ENCODE measurements at regions not wholly inside any gene's neighbourhood (a gene's known extent, or its start where the extent isn't known, plus 50 kb on each side); places are given as distances from the start of the nearest gene placed in this dataset.
"Not testable (repeated sequence)": the region's sequence is repeated elsewhere in the genome, so short reads cannot be mapped to it uniquely, and the experiment has no call there.

DNA sequence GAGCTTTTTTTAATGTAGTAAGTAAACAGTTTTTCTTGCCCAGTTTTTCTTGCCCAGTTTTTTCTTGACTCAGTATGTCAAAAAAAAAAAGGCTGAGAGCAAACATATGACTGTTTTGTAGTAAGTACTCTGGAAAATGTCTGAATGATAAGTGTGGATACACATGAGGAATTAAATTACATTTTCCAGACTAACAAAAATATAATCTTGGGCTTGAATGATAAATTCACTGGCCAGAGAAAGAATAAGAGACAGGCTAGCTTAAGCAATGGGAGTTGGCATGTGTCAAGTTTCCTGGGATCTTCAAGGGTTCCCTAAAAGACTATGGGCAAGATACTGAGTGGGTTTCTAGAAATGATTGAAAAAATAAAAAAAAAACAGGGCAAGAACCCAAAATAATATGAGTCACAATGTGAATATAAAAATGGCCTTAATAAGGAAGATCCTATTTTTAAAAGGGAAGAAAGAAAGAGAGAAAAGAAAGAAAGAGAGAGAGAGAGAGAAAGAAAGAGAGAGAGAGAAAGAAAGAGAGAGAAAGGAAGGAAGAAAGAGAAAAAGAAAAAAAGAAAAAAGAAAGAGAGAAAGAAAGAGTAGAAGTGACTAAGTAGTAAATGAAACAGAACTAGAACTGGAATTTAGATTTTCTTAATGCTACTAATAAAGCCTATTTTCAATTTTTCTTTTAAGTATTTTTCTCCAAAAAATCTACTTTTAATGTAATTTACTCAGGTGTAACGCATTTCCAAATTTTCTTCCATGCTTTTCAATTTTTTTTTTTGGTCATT, 60.2 kb downstream of the TFPI2 start:
- DNase-seq (ENCODE audit: low read depth), result no peak

DNA sequence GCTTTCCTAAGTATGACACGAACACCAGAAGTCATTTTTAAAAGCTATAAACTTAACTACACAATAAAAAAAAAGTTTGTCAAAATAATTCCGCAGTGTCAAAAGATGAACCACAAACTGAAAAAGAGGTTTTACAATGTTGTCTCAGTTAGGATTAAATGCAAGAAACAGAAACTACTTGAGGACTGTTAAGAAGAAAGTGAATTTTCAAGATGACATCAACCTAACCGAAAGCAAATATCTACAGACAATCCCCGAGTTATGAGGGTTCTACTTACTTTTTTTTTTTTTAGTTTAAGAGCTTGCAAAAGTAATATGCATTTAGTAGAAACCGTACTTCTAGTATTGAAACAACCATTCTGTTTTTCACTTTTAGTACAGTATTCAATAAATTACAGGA, 62.3 kb downstream of the TFPI2 start:
- no peak for DNase-seq (ENCODE audit: low read depth)

DNA sequence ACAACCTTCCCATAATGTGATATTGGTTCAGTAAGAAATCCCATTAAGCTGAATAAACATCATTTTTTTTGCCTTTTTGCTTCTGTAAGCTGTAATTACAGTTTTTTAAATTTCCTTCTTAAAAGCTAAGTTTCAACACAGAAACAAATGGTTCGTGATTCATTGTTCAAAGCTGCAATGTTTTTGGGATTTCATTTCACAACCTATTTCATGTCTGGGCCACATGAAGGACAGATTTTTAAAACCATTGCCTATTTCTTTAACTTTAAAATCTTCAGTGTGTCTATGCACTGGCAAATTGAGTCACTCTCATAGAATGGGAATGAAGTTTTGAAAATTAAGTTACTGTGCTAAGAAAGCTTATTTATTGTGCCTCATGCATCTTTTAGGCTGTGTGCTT, 66.9 kb downstream of the TFPI2 start:
- no peak for DNase-seq (ENCODE audit: low read depth)

DNA sequence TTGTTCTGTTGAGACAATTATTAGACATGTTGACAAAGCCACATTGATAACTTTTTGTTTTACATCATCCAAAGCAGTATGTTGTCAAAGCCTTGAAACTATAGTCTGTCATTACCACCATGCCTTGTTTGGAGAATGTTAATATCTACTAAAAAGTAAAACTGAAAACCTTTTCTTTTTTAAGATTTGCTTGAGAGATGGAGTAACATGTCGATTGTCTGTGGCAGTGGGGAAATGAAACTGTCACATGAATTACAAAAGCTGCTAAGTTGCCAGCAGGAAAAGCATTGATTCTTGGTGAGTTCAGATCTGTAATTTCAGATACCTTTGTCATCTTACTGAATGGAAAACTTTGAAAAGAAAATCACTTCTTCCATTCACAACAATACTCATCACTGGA, 69.1 kb downstream of the TFPI2 start:
- no peak for DNase-seq (ENCODE audit: low read depth)

DNA sequence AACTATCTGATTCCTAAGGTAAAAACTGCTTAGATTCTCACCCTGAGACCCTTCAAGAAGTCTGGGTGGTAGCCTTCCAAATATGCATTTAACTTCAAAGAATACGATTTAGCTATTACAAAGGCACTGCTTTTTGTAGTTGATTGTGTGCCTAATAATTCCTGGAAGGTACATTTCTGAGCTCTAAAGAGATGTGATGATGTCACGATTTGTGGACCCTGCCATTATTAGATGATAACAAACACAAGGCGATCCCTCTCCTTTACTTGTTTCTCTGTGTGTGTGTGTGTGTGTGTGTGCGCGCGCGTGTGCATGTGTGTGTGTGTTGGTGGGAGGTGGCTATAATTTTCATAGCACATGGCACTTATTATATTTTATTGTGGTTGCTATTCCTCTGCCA, 70.9 kb downstream of the TFPI2 start:
- no peak for DNase-seq (ENCODE audit: low read depth)

DNA sequence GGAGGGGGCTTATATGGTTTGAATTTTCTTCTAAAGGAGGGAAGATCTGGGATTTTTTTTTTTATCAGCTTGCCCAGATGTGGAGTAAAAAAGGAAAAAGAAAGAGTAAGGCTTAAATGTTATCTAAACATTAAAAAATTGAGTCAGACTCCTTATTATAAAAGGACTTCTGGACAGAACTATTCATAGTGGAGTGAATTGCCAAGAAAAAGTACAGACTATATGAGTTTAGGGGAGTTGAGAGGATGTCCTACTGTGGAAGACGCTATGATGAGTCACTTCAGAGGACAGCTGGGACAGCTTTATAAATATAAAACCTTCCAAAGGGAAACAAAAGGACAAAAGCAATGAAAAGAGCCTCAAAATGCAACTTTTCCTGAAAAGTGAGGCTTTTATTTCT, 73.0 kb downstream of the TFPI2 start:
- no peak for DNase-seq (ENCODE audit: low read depth)

DNA sequence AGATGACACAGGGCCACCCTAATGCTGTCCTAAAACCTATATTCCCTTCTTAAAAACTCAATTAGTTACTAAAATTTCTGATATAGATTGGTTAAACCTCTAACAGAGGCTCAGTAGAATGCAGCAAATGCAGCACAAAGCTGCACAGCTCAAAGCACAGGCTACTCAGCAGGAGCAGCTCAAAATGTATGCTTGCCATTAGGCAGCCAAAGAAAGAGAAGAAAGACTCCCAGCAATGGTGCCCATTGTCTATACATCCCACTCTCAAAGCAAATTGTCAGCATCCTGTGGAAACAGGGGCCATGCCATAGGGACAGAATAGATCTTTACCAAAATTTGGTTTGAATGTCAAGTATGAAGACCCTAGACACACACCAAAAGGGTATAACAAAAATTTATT, 73.5 kb downstream of the TFPI2 start:
- no peak for DNase-seq (ENCODE audit: low read depth)

DNA sequence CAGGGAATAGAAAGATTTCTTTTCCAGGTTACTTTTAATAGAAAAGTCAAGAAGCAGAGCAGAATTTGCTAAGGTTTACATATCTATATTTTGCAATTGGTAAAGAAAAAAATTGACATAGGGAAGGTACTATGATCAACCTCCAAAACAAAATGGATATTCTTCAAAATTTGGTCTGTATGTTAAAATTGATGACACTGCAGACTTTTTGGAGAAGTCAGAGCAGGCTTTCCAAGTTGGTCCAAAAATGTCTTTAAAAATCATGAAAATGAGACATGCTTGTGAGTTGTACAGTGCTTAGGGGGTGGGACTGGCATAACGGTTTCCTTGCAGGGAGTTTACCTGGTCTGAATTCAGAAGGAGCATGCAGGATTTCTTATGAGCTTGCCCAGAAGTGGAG, 77.0 kb downstream of the TFPI2 start:
- DNase-seq (ENCODE audit: low read depth), result no peak

DNA sequence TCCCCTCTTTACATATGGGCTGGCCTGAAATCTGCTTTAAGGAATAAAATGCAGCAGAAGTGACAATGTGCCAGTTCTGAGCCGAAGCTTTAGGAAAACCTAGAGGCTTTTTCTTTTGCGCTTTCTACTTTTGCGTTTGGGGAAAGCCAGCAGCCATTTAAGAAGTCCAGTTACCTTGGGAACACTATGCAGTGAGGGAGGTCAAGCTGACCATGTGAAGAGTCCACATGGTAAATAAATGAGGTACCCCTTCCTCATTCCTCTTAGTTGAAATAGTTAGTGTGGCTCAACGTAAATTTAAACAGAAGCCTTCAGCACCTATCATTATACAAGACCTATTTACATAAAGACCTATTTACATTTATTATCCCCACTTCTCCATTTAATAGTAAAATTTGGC, 78.5 kb downstream of the TFPI2 start:
- no peak for DNase-seq (ENCODE audit: low read depth)

DNA sequence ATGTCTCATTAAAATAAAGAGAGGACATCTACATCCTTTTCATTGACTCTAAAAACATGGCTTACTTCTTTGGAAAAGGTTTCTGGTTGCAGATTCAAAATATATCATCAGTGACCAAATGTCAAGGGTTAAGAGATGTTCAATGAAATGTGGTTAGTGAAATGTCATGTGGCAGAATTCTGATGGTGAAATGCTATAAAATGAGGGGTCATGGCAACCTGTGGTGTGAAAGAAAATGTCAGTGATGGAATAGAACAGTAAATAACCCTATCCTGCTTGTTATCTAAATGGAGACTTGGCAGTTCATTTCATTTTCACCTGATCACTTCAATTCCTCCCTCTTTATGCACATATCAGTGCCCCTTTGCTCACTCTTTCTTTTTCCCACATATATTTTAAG, 79.4 kb downstream of the TFPI2 start:
- DNase-seq (ENCODE audit: low read depth), result no peak

DNA sequence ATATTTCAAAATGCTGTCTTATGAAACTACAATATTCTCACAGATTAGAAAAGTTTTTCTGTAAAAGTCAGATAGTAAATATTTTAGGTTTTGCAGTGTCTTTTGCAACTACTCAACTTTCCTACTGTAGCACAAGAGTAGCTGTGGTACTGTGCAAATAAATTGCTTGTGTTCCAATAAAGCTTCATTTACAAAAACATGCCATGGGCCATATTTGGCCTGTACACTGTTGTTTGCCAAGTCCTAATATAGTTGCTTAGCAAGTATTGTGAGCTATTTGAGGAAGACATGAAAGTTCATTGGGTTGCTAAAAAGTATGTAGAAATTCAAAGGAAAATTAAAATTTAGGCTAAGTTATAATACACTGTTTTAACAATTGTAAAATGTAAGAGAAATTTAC, 80.0 kb downstream of the TFPI2 start:
- DNase-seq (ENCODE audit: low read depth), result no peak

DNA sequence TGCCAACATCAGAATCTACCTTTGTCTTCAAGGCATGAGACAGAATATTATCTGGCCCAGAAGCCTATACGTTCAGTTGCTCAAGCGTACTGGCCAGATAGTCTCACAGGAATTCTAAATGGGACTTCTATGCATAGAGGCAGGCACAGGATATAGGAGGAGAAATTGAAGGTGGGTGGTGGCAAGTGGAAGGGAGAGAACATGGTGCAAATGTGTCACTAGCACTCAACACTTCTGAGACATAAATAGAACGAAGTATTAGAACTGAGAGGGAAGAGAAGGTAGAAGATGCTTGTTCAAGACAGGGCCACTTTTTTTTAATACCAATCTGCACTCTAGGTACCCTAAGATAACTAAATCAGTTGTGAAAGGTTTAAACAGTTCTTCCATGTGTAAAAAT, 85.8 kb downstream of the TFPI2 start:
- DNase-seq (ENCODE audit: low read depth), result no peak

DNA sequence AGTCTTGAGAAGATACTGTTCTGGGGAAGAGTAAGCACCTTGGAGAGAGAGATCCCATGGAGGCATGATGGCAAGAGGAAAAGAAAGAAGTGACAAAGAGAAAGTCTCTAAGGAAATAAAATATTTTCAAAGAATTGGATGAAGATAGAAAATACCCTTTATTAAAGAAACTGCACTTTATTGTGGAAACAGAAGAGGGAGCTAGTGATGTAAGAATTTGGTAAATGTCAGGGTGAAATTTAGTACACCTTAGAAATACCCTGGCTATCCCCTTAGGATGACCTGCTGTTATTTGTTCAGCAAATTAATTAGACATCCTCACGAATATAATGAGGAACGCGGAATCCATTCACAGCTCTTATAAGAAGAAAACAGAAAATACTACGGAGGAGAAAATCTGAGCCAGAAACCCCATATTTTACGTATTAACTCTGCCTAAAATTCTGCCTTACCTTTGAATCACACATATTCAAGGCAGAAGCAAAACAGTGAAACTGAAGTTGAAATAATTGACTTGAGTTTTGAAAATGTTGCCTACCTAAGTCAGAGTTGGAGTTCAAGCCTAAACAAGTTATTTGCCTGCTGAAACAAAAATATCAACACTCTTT, 90.7 kb downstream of the TFPI2 start:
- DNase-seq (ENCODE audit: low read depth), result no peak

DNA sequence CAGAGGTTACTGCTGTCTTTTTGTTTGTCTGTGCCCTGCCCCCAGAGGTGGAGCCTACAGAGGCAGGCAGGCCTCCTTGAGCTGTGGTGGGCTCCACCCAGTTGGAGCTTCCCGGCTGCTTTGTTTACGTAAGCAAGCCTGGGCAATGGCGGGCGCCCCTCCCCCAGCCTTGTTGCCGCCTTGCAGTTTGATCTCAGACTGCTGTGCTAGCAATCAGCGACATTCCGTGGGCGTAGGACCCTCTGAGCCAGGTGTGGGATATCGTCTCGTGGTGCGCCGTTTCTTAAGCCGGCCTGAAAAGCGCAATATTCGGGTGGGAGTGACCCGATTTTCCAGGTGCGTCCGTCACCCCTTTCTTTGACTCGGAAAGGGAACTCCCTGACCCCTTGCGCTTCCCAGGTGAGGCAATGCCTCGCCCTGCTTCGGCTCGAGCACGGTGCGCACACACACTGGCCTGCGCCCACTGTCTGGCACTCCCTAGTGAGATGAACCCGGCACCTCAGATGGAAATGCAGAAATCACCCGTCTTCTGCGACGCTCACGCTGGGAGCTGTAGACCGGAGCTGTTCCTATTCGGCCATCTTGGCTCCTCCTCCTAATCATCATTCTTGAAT, 97.4 kb downstream of the TFPI2 start:
- DNase-seq (ENCODE audit: low read depth), result not testable (repeated sequence)

DNA sequence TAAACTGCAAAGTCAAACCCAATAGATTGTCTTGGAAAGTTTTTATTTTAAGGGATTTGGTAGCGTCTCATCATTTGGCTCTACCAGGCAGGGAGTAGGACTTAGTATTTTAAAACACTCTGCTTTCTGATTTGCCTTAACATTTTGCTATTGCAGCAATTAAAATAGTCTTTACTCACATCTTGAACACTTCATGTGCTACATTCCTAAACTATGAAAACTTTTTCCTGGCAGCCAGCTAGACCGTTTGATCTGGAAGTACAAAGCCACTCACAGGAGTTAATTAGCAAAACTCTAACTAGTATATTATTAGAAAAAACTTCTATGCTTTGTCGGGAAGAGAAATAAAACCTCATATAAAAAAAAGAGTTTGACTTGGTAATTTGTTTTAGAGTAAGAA, 111.4 kb downstream of the TFPI2 start:
- DNase-seq (ENCODE audit: low read depth), result no peak

DNA sequence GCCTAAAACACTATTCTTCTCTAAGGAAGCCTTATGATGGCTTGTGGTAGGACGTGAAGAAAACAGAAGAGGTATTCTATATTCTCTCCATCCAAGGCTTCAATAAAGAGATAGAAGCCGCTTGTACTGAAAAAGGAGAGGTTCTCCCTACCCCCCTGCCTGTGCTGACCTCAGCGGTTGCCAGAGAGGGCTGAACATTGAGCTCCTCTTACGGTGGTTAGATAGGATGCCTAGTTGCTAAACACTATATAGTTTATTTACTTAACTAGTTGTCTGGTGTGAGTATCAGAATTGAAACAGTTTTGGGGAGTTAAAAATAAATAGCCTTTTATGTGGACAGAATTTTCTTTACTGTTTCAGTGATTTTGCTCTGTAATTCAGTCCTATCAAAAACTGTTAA, 112.2 kb downstream of the TFPI2 start:
- DNase-seq (ENCODE audit: low read depth), result no peak

DNA sequence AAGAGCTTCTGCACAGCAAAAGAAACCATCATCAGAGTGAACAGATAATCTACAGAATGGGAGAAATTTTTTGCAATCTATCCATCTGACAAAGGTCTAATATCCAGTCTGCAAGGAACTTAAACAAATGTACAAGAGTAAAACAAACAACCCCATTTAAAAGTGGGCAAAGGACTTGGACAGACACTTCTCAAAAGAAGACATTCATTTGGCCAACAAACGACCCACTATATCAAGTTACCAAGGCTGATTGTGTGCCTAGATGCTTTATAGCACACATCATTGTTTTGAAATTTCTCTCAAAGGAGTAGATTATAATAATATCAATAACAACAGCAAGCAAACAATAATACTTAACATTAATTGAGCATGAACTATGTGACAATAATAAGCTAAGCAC, 117.1 kb downstream of the TFPI2 start:
- no peak for DNase-seq (ENCODE audit: low read depth)

DNA sequence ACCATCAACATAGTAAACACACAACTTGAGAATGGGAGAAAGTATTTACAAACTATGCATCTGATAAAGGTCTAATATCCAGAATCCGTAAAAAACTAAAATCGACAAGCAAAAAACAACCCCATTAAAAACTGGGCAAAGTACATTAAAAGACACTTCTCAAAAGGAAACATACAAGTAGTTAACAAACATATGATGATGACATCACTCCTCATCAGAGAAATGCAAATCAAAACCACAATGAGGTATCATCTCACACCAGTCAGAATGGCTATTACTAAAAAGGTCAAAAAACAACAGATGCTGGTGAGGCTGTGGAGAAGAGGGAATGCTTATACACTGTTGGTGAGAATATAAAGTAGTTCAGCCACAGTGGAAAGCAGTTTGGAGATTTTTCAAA, 125.1 kb downstream of the TFPI2 start:
- DNase-seq (ENCODE audit: low read depth), result no peak

DNA sequence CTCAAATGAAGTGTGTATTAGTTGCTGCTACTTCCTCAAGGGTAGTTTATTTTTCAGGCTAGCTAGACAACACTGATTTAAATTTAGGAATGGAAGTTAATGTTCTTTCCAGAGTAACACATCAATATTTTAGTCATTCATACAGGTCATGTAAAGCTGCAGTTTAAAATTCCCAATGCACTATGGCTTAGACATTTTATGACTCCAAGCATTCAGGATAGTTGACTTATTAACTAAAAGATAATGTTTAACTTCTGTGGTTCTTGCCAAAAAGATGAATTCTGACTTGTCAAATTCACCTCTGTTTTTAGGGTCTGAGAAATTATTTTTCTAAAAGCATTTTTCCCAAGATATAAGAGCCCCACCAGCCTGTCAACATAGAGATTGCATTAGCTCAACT, 131.9 kb downstream of the TFPI2 start:
- no peak for DNase-seq (ENCODE audit: low read depth)

DNA sequence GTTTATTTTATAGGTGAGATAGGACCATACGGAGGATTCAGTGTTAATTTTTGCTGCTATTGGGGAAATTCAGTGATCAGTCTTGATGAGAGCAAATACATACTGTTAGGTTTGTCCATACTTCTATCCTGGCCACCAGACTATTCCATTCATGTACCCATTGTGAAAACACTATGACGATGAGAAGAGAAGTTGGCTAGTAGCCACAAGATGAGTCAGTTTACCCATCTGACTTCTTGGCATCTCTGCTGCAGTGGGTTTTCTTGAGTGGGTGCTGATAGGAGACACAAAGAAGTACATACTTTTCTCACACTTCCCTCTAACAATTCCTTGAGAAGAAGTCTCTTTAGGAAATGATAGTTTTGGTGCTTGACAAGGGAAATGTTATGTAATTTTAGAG, 133.1 kb downstream of the TFPI2 start:
- DNase-seq (ENCODE audit: low read depth), result no peak

DNA sequence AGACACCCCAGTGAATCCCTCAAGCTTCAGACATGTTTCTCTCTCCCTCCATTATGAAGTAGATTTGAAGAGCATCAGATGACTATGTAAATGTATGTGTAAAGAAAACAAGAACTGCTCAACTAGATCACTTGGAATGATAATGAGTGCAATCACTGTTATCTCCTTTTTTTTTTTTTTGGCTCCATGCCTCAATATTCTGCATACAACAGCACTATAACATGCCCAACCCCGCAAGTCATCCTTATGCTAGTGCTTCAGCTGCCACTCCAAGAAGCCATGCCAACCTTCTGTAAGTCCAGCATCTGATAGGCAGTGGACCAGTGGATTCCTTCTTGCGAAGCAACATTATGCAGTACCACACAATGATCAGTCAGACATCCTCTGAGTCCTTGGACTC, 133.7 kb downstream of the TFPI2 start:
- no peak for DNase-seq (ENCODE audit: low read depth)

DNA sequence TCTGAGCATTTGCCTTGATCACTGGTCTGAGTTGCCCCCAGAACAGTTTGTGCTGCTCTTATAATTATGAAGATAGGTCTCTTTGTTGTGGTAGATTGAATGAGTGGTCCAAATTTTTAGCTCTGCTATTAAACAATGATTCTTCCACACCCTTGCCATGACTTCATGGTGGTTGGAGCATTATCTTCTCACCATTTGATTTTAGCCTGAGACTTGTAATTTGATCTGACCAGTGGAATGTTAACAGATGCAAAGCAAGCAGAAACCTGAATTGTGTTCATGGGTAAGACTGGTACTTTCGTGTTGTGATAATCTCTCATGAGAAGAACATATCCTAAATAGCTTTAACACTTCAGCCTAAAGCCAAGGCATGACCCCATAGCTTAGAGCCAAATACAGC, 139.1 kb downstream of the TFPI2 start:
- DNase-seq (ENCODE audit: low read depth), result no peak

DNA sequence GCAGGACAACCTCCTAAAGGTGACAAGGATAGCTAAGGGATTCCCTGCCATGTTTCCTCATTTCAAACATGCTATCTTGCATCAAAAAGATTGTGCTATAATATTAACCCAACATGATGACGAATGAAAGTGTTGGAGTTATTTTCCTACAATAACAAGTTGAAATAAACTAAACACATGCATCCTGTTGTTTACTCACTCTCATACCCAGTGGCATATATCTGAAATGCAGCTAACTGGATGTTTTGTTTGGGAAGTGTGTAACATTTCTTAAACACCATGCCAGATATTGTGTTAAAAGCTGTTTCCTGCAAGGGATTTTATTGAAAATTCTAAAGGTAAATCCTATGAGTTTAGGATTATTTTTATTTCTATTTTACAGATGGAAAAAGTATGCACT, 139.6 kb downstream of the TFPI2 start:
- DNase-seq (ENCODE audit: low read depth), result no peak

DNA sequence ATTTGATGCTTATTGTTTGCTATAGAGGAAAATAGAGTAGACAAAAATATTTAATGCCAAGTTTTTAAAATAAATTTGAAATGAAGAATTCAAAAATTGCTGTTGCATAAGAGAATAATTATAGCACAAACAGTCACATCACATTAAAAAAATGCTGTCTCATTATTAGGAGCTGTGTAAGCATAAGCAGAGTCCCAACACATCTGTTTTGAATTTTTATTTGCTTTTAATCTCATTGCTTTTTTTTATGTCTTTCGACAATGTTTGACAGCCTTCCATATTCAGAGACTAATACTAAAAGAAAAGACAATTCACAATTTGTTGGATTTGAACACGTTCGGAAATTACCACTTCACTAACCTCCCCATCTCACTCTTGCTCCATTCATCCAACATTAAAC, 143.5 kb downstream of the TFPI2 start:
- no peak for DNase-seq (ENCODE audit: low read depth)

Measured in GM04504 (cell line).